Effector memory CD8-positive, alpha-beta T cell (primary cell): ENCODE measurements at regions not wholly inside any gene's neighbourhood (a gene's known extent, or its start where the extent isn't known, plus 50 kb on each side); places are given as distances from the start of the nearest gene placed in this dataset.

ENCODE experiments used
- ATAC-seq: fragments of 150-1000 bp; cut with Tn5 transposase; replicated peaks from 2 replicates; pipeline ENCODE4 v1.10.0; 2021; ENCODE audit warnings: mild to moderate bottlenecking, moderate library complexity
- DNase-seq, 3 experiments: peaks; one replicate each; pipeline ENCODE4 v3.0.0; 2021
- H3K27ac Mint-ChIP-seq, 2 donors: one replicate each; pipeline ENCODE4 v1.8.0; 2022; ENCODE audit warnings: mild to moderate bottlenecking in 2 of 2, mixed read lengths in 2 of 2, moderate library complexity in 2 of 2
- H3K27me3 Mint-ChIP-seq, 2 donors: one replicate each; pipeline ENCODE4 v1.8.0; 2022; ENCODE audit warnings: mixed read lengths in 2 of 2
- H3K36me3 Mint-ChIP-seq: one replicate; pipeline ENCODE4 v1.8.0; 2022; ENCODE audit warnings: mild to moderate bottlenecking, moderate library complexity, mixed read lengths; ENCODE audit not compliant: insufficient read depth
- H3K4me1 Mint-ChIP-seq, 2 donors: one replicate each; pipeline ENCODE4 v1.8.0; 2022; ENCODE audit warnings: low read depth in 2 of 2, mixed read lengths in 2 of 2
- H3K4me3 Mint-ChIP-seq, 2 donors: one replicate each; pipeline ENCODE4 v1.8.0; 2022; ENCODE audit warnings: mild to moderate bottlenecking in 2 of 2, mixed read lengths in 2 of 2, moderate library complexity in 2 of 2
- H3K9me3 Mint-ChIP-seq, 2 donors: one replicate each; pipeline ENCODE4 v1.8.0; 2022; ENCODE audit warnings: mixed read lengths in 2 of 2

DNA sequence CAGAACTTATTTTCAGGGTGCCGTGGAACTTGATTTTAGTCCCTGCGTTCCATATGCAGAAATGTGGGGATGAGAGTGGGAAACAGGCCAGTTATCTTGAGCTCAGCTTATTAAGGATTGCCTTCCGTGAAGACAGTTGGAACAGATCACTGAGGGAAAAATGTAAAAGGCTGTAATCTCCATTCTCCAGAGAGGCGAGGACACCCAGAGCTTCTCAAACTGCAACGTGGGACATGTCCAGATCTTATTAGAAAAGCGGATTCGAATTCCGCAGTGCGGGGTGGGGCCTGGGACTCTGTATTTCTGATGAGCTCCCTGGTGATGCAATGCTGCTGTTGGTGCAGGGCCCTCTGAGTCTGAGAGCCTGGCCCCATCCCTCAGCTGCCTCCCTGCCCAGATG, 185.6 kb upstream of the CIBAR2 start:
- Mint-ChIP-seq H3K36me3 (no peaks in the 10 kb centered on the region), H3K27me3 (peaks cover 14 to 55% of the 10 kb centered on the region in 2 donors), H3K27ac (no peak overlapping the region), H3K9me3 (no peaks in the 10 kb centered on the region), H3K4me3 (no peak overlapping the region), H3K4me1 (no peaks in the 10 kb centered on the region)
- DNase-seq (no peak), ATAC-seq (no peak)

DNA sequence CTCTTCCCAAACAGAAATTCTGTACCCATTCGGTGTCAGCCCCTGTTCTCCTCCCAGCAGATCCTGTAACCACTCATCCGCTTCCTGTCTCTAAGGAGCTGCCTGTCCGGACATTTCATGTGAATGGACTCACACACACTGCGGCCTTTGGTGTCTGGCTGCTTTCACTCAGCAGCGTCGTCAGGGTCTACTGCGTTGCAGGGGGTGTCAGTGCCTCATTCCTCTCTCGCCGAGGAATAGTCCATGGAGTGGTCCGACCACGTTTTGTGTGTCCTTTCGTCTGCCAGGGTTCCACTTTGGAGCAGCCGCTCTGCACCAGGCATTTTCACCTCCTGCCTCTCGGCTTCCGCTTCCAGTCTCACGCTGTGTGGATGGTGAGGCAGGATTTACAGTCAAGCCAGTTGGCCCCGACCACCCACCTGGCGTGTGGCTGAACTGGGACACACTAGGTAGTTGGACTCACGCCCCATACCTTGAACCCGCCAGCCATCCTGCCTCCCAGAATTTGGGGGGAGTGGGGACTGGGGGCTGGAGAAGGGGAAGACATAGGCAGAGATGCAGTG, 188.2 kb upstream of the CIBAR2 start:
- DNase-seq: no peak
- H3K9me3 Mint-ChIP-seq: no peaks in the 10 kb centered on the region
- peaks cover 4 to 50% of the 10 kb centered on the region in 2 donors for H3K27me3 Mint-ChIP-seq
- no peak overlapping the region for H3K4me3 Mint-ChIP-seq
- H3K4me1 Mint-ChIP-seq: peaks cover 0 to 5% of the 10 kb centered on the region in 2 donors
- ATAC-seq: no peak
- no peaks in the 10 kb centered on the region for H3K36me3 Mint-ChIP-seq
- no peak overlapping the region for H3K27ac Mint-ChIP-seq

DNA sequence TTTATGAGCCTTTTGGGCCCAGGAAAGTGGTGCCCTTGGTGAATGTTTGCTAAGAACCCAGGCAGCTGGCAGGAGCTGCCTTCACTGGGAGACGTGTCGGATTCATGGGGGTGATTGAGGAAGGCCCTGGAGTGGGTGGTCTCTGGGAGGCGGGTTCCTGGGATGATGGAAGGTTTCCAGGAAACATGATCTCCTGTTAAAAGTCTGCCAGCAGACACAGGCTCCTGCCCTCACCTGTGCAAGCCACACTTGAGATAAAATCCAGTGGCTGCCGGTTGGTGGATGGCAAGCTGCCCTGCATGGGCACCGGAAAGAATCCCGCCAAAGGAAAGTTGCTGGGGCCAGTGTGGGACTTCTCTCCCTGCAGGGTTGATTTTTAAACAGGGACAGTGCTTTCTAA, 189.0 kb upstream of the CIBAR2 start:
- H3K9me3 Mint-ChIP-seq: no peaks in the 10 kb centered on the region
- DNase-seq (no peak), ATAC-seq (no peak)
- H3K27ac Mint-ChIP-seq: no peak overlapping the region
- peaks cover 3 to 9% of the 10 kb centered on the region in 2 donors for H3K4me1 Mint-ChIP-seq
- H3K4me3 Mint-ChIP-seq: no peak overlapping the region
- H3K27me3 Mint-ChIP-seq: peaks cover 4 to 48% of the 10 kb centered on the region in 2 donors
- H3K36me3 Mint-ChIP-seq: no peaks in the 10 kb centered on the region

DNA sequence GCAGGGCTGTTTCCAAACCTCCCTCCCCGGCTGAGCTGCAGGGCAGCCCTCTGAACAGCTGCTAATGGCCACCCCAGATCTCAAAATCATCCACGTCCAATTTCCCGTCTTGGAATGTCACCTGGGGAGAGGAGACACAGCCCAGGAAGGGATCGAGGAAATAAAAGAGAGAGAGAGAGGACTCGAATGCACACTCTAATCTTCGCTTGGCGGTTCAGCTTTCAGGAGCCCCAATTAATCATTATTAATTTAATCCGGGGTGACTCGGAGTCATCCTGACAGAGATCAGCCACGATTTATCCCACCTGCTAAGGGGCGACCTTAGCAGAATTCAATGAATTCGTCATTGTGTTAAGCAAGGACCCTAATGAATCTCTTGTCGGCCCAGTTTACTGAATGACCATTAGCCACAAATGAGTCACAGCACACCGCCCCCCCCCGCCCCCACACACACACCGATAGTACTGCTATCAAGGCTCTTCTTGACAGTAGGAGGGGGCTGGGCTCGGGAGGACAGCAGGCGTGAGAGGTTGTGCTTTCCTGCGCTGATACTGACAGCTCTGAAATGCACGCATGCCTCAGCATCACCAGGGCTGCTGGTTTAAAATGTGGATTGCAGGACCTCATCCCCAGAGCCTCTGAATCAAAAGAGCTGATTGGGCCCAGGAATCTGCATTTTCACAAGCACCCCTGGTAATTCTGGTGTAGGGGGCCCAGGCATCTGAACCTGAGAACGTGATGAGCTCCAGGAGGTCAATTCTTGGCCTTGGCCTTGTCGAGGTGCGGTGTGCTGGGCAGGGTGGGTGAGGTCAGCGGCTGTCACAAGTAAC, 190.0 kb upstream of the CIBAR2 start:
- DNase-seq: no peak
- H3K4me1 Mint-ChIP-seq: peaks cover 5 to 13% of the 10 kb centered on the region in 2 donors
- peaks cover 0 to 39% of the 10 kb centered on the region in 2 donors for H3K27me3 Mint-ChIP-seq
- no peaks in the 10 kb centered on the region for H3K36me3 Mint-ChIP-seq
- no peak overlapping the region for H3K4me3 Mint-ChIP-seq
- H3K9me3 Mint-ChIP-seq: no peaks in the 10 kb centered on the region
- no peak overlapping the region for H3K27ac Mint-ChIP-seq
- no peak for ATAC-seq

DNA sequence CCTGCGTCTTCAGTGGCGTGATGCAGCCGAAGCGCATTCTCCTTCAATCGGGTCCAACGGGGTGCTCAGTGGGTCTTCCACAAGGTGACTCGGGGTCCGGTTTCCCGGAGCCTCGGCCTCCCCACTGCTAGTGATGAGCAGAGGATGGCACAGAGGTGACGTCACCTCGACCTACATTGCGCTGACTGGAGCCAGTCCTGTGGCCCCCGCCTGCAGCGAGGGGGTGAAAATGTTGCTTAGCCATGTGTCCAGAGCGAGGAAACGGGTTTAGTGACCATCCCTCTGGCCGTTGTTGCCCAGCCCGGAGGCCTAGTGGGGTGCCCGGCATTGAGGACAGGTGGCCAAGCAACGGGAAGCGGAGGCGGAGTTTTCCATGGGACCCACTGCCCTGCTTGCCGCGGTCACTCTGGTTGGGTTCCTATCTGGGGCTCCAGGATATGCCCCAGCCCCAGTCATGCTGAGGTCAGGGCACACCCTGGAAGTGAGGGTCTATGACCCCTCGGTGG, 190.6 kb upstream of the CIBAR2 start:
- Mint-ChIP-seq H3K9me3 (no peaks in the 10 kb centered on the region), H3K4me3 (peak overlapping the region in 1 of 2 donors; percentile 63), H3K27me3 (peaks cover 0 to 45% of the 10 kb centered on the region in 2 donors), H3K36me3 (no peaks in the 10 kb centered on the region), H3K4me1 (peaks cover 5 to 13% of the 10 kb centered on the region in 2 donors), H3K27ac (no peak overlapping the region)
- ATAC-seq (peak; percentile 46), DNase-seq (peak in 1 of 3 experiments; percentile 7)

DNA sequence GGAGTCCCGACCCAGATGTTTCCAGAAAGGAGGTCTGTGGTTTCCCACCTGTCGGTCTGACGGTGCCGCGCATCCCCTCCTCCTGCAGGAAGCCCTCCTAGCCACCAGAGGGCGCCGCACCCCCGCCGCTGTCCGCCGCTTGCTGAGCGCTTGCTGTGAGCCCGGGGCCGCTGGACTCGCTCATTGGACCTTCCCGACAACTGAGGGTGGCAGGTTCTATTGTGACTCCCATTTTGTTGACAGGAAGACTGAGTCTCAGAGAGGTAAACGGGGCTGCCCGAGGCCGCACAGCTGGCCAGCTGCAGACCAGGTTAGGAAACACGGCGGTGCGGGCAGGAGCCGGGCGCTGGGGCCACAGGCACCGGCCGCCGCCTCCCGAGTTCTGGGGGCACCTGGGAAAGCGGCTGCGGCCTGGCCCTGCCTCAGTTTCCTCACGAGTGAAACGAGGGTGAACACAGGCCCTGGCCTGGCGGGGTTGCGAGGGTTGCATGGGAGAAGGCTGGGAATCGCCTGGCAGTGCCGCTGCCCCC, 191.1 kb upstream of the CIBAR2 start:
- Mint-ChIP-seq H3K4me3 (peak overlapping the region; percentile 31 to 63), H3K27me3 (peaks cover 0 to 50% of the 10 kb centered on the region in 2 donors), H3K36me3 (no peaks in the 10 kb centered on the region), H3K27ac (no peak overlapping the region), H3K4me1 (peaks cover 5 to 13% of the 10 kb centered on the region in 2 donors), H3K9me3 (no peaks in the 10 kb centered on the region)
- peak; percentile 58 to 67 (median 62) for DNase-seq
- peak; percentile 81 for ATAC-seq

DNA sequence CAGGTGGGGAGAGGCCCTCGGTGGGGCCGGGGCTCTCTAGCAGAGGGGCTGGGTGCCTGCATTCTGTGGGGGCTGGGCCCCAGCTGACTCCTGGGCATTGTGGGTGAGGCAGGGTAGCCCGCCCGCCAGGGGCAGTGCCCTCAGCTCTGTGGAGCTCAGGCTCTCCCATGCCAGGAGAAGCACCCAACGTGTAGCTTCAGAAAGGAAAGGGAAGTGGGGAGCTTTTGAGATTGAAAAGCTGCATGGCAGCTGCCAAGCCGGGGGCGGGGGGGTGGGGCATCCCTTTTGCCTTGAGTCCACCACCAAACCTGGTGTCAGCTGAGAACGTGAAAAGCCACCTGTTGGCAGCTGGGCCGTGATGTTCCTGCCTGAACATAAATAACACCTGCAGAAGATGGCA, 192.1 kb upstream of the CIBAR2 start:
- Mint-ChIP-seq H3K27ac (no peak overlapping the region), H3K4me1 (peaks cover 5 to 13% of the 10 kb centered on the region in 2 donors)

DNA sequence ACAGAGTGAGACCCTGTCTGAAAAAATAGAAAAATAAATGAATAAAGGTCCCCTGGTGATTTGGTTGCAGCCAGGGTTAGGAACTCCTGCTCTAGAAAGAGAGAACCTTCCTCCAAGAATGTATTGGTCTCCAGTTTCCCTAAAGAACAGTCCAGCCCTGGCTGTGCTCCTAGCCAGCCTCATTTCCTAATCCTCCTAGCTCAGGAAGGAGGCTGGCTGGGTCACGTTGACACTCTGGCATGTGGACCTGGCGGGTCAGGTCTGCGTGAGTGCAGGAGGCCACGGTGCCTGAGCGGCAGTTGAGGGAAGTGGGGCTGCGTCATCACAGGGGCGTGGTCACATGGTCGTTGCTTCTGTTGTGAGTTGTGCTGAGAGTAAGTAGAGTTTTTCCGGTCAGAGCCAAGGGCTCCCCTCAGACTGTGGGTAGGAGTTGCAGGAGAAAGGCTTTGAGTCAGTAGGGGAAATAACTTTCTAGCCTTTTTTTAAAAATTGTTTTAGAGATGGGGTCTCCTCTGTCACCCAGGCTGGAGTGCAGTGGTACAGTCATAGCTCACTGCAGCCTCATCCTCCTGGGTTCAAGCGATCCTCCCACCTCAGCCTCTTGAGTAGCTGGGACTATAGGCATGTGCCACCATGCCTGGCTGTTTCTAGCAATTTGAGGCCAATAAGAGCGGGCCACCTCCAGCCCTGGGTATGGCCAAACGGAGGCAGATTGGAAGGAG, 194.0 kb upstream of the CIBAR2 start:
- peak; percentile 37 to 51 (median 39) for DNase-seq
- Mint-ChIP-seq H3K36me3 (no peaks in the 10 kb centered on the region), H3K4me3 (no peak overlapping the region), H3K27ac (no peak overlapping the region), H3K4me1 (peaks cover 5 to 21% of the 10 kb centered on the region in 2 donors), H3K27me3 (peaks cover 9 to 54% of the 10 kb centered on the region in 2 donors), H3K9me3 (no peaks in the 10 kb centered on the region)
- peak; percentile 64 for ATAC-seq

More for the DNA sequence above, 192.1 kb upstream of the CIBAR2 start:
- no peaks in the 10 kb centered on the region for H3K9me3 Mint-ChIP-seq
- H3K27me3 Mint-ChIP-seq: peaks cover 0 to 47% of the 10 kb centered on the region in 2 donors
- H3K4me3 Mint-ChIP-seq: no peak overlapping the region
- H3K36me3 Mint-ChIP-seq: no peaks in the 10 kb centered on the region
- ATAC-seq: no peak
- DNase-seq: no peak

DNA sequence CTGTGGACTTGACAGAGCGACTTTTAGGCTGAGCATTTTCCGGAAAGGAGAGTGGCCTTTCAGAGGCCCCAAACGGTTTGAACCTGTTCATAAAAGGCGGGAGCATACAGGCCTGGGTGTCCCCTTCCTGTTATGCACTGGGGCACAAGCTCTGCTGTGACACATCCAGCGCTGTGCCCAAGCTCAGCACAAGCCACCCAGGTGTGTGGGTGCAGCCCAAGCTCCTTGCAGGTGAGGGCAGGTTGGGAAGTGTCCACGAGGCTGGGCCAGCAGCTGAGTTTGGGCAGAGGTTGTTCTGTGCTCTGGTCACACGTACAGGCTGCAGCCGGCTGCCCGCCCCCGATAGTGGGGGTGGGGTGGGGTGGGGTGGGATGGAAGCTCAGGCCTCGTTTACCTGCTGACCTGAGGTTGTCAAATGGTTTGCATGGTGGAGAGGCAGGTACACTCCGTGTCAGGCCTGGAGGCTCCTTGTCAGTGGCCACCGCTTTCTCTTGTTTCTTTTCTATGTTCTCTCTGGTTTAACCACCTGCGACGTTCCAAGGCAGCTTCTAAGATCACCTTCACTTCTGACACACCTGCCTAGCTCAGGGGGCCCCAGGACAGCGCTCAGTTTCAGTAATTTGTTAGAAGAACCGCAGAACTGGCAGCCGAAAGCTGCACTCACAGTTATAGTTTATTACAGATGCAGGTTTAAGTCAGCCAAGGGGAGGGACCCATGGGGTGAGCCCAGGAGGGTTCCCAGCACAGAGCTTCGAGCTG, 194.7 kb upstream of the CIBAR2 start:
- H3K9me3 Mint-ChIP-seq: no peaks in the 10 kb centered on the region
- DNase-seq: no peak
- no peaks in the 10 kb centered on the region for H3K36me3 Mint-ChIP-seq
- H3K27ac Mint-ChIP-seq: no peak overlapping the region
- peaks cover 5 to 25% of the 10 kb centered on the region in 2 donors for H3K4me1 Mint-ChIP-seq
- no peak for ATAC-seq
- no peak overlapping the region for H3K4me3 Mint-ChIP-seq
- H3K27me3 Mint-ChIP-seq: peaks cover 16 to 54% of the 10 kb centered on the region in 2 donors

DNA sequence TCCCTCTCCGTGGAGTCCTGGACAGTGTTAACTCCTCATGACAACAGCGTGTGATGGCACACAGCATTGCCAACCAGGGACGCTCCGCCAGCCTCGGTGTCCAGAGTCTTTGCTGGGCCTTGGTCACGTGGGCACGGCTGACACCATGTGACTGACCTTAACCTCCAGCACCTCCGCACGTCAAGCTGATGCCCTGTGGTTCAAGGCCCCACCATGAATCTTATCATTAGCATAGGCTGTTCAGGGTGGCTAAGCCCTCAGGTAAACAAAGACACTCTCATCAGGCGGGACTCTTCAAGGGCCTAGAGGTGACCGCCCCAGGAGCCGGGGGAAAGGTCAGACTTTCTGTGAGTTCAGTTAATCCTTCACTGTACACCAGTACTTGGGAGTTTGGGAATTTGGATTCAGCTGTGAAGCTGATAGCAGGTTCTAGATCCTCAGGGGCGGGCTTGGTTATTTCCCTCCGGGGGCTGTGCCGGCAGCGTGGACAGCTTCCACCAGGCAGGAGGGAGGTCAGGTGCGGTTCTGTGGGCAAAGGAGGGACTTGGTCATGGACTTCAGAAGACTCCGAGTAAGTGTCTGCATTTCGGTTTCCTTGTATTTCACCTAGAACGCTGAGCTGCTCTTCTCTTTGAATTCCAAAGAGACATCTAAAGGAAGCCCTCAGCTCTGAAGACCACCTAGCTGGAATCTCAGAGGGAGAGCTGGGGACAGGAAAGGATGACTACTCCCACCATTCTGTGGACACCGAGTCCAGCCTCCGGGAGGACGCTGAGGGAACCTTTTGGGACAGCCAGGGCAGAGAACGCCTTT, 195.5 kb upstream of the CIBAR2 start:
- Mint-ChIP-seq H3K27me3 (peaks cover 22 to 59% of the 10 kb centered on the region in 2 donors), H3K4me3 (no peak overlapping the region), H3K27ac (no peak overlapping the region), H3K9me3 (no peaks in the 10 kb centered on the region), H3K4me1 (peaks cover 5 to 27% of the 10 kb centered on the region in 2 donors), H3K36me3 (no peaks in the 10 kb centered on the region)
- DNase-seq (no peak), ATAC-seq (no peak)

DNA sequence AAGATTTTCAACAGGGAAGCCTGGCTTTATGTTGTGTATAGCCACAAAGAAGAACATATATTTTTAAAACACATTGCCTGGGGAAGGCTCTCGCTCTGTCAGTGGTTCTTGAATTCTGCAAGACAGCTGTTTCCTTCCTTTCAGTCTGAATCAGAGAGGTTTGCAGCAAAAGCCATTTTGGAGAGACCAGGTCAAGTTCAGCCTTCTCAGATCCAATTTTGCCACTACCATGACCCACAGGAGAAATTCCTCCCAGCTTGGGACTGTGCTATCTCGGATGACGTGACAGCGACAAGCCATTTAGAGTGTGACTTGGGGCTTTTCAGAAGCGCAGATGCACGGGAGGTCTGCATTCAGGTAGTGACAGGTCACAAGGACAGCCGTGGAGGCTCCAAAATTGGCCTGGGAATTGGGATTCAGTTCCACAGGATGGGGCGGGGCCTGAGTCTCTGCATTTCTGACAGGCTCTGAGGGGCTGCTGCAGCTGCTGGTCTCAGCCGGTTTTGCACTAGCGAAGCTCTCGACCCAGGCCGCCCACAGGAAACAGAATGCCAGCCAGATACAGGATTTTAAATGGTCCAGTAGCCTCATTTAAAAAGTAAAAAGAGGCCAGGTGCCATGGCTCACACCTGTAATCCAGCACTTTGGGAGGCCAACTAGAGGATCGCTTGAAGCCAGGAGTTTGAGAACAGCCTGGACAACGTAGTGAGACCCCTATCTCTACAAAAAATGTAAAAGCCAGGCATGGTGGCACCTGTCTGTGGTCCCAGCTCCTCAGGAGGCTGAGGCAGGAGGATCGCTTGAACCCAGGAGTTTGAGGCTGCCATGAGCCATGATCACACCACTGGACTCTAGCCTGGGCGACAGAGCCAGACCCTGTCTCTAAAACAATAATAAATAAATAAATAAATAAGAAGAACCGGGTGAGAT, 196.6 kb upstream of the CIBAR2 start:
- ATAC-seq: no peak
- DNase-seq: no peak
- Mint-ChIP-seq H3K27ac (no peak overlapping the region), H3K36me3 (no peaks in the 10 kb centered on the region), H3K4me1 (peaks cover 5 to 22% of the 10 kb centered on the region in 2 donors), H3K4me3 (no peak overlapping the region), H3K9me3 (no peaks in the 10 kb centered on the region), H3K27me3 (peaks cover 22 to 53% of the 10 kb centered on the region in 2 donors)
